Loucy (cell line): ENCODE measurements at regions not wholly inside any gene's neighbourhood (a gene's known extent, or its start where the extent isn't known, plus 50 kb on each side); places are given as distances from the start of the nearest gene placed in this dataset.

Source experiments
- CTCF ChIP-seq: fragments of 200-600 bp; sonication (generic); conservative IDR thresholded peaks from 2 replicates; pipeline ENCODE4 v1.5.1; 2014; ENCODE audit warnings: mild to moderate bottlenecking, antibody characterized with exemption, low read length
- EZH2phosphoT487 ChIP-seq: fragments of 200-600 bp; IDR thresholded peaks from 2 replicates; pipeline ENCODE4 v1.6.1; 2018; ENCODE audit warnings: antibody characterized with exemption, mild to moderate bottlenecking, moderate library complexity, borderline replicate concordance

DNA sequence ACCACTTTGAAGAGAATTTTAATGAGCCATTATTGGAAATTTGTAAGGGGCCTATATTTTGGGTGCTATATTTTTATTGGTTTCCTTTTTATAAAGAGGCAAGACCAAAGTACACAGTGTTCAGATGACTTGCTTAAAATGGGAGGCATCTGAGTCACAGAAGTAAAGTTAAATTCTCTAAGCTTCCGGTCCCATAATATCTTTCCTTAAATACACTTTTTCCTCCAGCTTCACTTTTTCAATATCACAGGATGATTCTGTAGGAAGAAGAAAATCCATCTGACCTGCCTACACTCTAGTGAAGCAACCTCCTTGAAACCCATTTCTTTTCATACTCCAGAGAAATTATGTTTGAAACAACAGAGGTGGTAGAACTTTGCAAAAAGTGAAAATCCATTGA is 274.0 kb downstream of the PIK3R1 start:
- TF ChIP-seq EZH2phosphoT487 (no peak), CTCF (no peak)
